IMR-90 (cell line): ENCODE measurements at regions not wholly inside any gene's neighbourhood (a gene's known extent, or its start where the extent isn't known, plus 50 kb on each side); places are given as distances from the start of the nearest gene placed in this dataset.
"Not testable (repeated sequence)": the region's sequence is repeated elsewhere in the genome, so short reads cannot be mapped to it uniquely, and the experiment has no call there.

Experiments
- ATAC-seq: fragments of 200-7000 bp; cut with Tn5 transposase; 2 replicates; pipeline ENCODE4 v1.9.1; 2020; ENCODE audit warnings: low read depth, mild to moderate bottlenecking, moderate library complexity
- BruUV-seq: library from RNA; stranded (reverse); fragments of 400-500 nt; replicated peaks from 2 replicates; lab custom pipeline; 2021; lab: Mats Ljungman, UMichigan
- CTCF ChIA-PET: fragments of 300-600 bp; formaldehyde crosslinking; extraction: SDS; loops from one replicate; lab custom pipeline; 2021; ENCODE audit warnings: antibody characterized with exemption; lab: Yijun Ruan, JAX
- POLR2A ChIA-PET: fragments of 300-600 bp; sonication (Branson Sonifier 250); formaldehyde crosslinking; loops from one replicate; lab custom pipeline; 2022; ENCODE audit warnings: antibody characterized with exemption; ENCODE audit not compliant: unreplicated experiment; lab: Charles Lee
- DNase-seq: peaks from one replicate; pipeline ENCODE4 v3.0.0; 2013
- H2AFZ ChIP-seq: replicated peaks from 2 replicates; pipeline ENCODE3; 2013; ENCODE audit warnings: low read length, mild to moderate bottlenecking; ENCODE audit not compliant: poor library complexity
- H2AK5ac ChIP-seq: 2 replicates; pipeline ENCODE4 v1.6.1; 2013; ENCODE audit warnings: low read depth, low read length, inconsistent platforms
- H2AK9ac ChIP-seq: replicated peaks from 2 replicates; pipeline ENCODE3; 2013; ENCODE audit warnings: mild to moderate bottlenecking, low read depth, low read length, moderate library complexity; ENCODE audit not compliant: poor library complexity
- H2BK120ac ChIP-seq: 2 replicates; pipeline ENCODE4 v1.6.1; 2013; ENCODE audit warnings: low read depth, low read length, inconsistent platforms
- H2BK15ac ChIP-seq: 3 replicates; pipeline ENCODE4 v1.6.1; 2013; ENCODE audit warnings: low read depth, low read length, inconsistent platforms
- H2BK20ac ChIP-seq: 2 replicates; pipeline ENCODE4 v1.6.1; 2013; ENCODE audit warnings: low read depth, mild to moderate bottlenecking, inconsistent platforms, low read length, moderate library complexity
- H2BK5ac ChIP-seq: 2 replicates; pipeline ENCODE4 v1.6.1; 2013; ENCODE audit warnings: mild to moderate bottlenecking, low read depth, low read length, inconsistent platforms; ENCODE audit not compliant: poor library complexity, severe bottlenecking
- H3K14ac ChIP-seq: replicated peaks from 2 replicates; pipeline ENCODE4 v1.6.1; 2013; ENCODE audit warnings: low read depth, low read length, inconsistent platforms
- H3K18ac ChIP-seq: 2 replicates; pipeline ENCODE4 v1.6.1; 2013; ENCODE audit warnings: low read depth, low read length, control low read depth
- H3K23ac ChIP-seq: 2 replicates; pipeline ENCODE4 v1.6.1; 2013; ENCODE audit warnings: low read depth, low read length, inconsistent platforms
- H3K27ac ChIP-seq: 2 replicates; pipeline ENCODE4 v1.5.1; 2013; ENCODE audit warnings: mild to moderate bottlenecking, control low read depth, low read length; ENCODE audit not compliant: insufficient read depth
- H3K27me3 ChIP-seq: 2 replicates; pipeline ENCODE4 v1.6.1; 2013; ENCODE audit warnings: low read length; ENCODE audit not compliant: control insufficient read depth, insufficient read depth
- H3K36me3 ChIP-seq: 2 replicates; pipeline ENCODE4 v1.6.1; 2013; ENCODE audit warnings: low read length, mixed read lengths; ENCODE audit not compliant: control insufficient read depth, insufficient read depth
- H3K4ac ChIP-seq: 2 replicates; pipeline ENCODE4 v1.6.1; 2013; ENCODE audit warnings: low read depth, low read length, inconsistent platforms
- H3K4me1 ChIP-seq: 2 replicates; pipeline ENCODE4 v1.6.1; 2013; ENCODE audit warnings: low read length, mixed read lengths; ENCODE audit not compliant: control insufficient read depth, insufficient read depth
- H3K4me2 ChIP-seq: 2 replicates; pipeline ENCODE4 v1.6.1; 2013; ENCODE audit warnings: low read depth, mild to moderate bottlenecking, control low read depth, low read length, moderate library complexity
- H3K4me3 ChIP-seq: 2 replicates; pipeline ENCODE4 v1.5.1; 2013; ENCODE audit warnings: low read depth, mild to moderate bottlenecking, control low read depth, low read length, moderate library complexity; ENCODE audit not compliant: insufficient read depth
- H3K56ac ChIP-seq: 2 replicates; pipeline ENCODE4 v1.6.1; 2013; ENCODE audit warnings: low read length, inconsistent platforms; ENCODE audit not compliant: insufficient read depth; ENCODE audit errors: extremely low read depth
- H3K79me1 ChIP-seq, 2 experiments: 2 replicates each; pipeline ENCODE4 v1.6.1; 2013; ENCODE audit warnings: low read length in 2 of 2, inconsistent platforms in 1 of 2, low read depth in 1 of 2
- H3K9ac ChIP-seq: 2 replicates; pipeline ENCODE4 v1.6.1; 2013; ENCODE audit warnings: low read depth, low read length, control low read depth
- H3K9me1 ChIP-seq: 2 replicates; pipeline ENCODE4 v1.6.1; 2013; ENCODE audit warnings: low read length, inconsistent platforms; ENCODE audit not compliant: insufficient read depth
- H3K9me3 ChIP-seq: 2 replicates; pipeline ENCODE4 v1.6.1; 2013; ENCODE audit warnings: low read length; ENCODE audit not compliant: control insufficient read depth, insufficient read depth
- H4K20me1 ChIP-seq: 2 replicates; pipeline ENCODE4 v1.6.1; 2013; ENCODE audit warnings: low read length, inconsistent platforms; ENCODE audit not compliant: insufficient read depth
- H4K5ac ChIP-seq: 2 replicates; pipeline ENCODE4 v1.6.1; 2013; ENCODE audit warnings: mild to moderate bottlenecking, low read depth, low read length, control low read depth
- H4K8ac ChIP-seq, 2 experiments: 2 replicates each; pipeline ENCODE4 v1.6.1; 2013; ENCODE audit warnings: low read depth in 2 of 2, low read length in 2 of 2, control low read depth in 1 of 2, inconsistent platforms in 1 of 2
- H4K91ac ChIP-seq: 2 replicates; pipeline ENCODE4 v1.6.1; 2013; ENCODE audit warnings: low read depth, low read length, inconsistent platforms; ENCODE audit not compliant: insufficient read depth
- BHLHE40 ChIP-seq: fragments of 150-350 bp; IDR thresholded peaks from 2 replicates; pipeline ENCODE4 v1.6.1; 2016; ENCODE audit warnings: mild to moderate bottlenecking, low read depth, low read length
- CHD1 ChIP-seq: IDR thresholded peaks from 2 replicates; pipeline ENCODE4 v1.6.1; 2012; ENCODE audit warnings: low read depth, low read length, improper control_type of control experiment
- MAFK ChIP-seq: IDR thresholded peaks from 2 replicates; pipeline ENCODE4 v1.6.1; 2012; ENCODE audit warnings: low read depth, low read length, improper control_type of control experiment
- MAZ ChIP-seq: IDR thresholded peaks from 2 replicates; pipeline ENCODE4 v1.6.1; 2012; ENCODE audit warnings: low read depth, mild to moderate bottlenecking, low read length, improper control_type of control experiment, moderate library complexity, borderline replicate concordance
- MXI1 ChIP-seq: IDR thresholded peaks from 2 replicates; pipeline ENCODE4 v1.6.1; 2012; ENCODE audit warnings: low read depth, mild to moderate bottlenecking, low read length, moderate library complexity, borderline replicate concordance
- POLR2A ChIP-seq: IDR thresholded peaks from 2 replicates; pipeline ENCODE4 v1.6.1; 2012; ENCODE audit warnings: mild to moderate bottlenecking, low read depth, low read length
- SMC3 ChIP-seq: fragments of 150-350 bp; IDR thresholded peaks from 2 replicates; pipeline ENCODE4 v1.6.1; 2016; ENCODE audit warnings: low read depth, mild to moderate bottlenecking, antibody characterized with exemption, low read length, moderate library complexity
- whole genome bisulfite sequencing, 2 experiments: methylation state at CpG; one replicate each; pipeline versions ENCODE4 v1.1.5 to v1.1.7; 2013; ENCODE audit warnings: missing lambda C conversion rate in 2 of 2; ENCODE audit not compliant: insufficient read length in 1 of 2; ENCODE audit errors: extremely low coverage in 2 of 2; 5-methylcytosine and 5-hydroxymethylcytosine counted together
- dilution Hi-C: fragments of 300-500 bp; cut with HindIII; formaldehyde crosslinking; loops from one replicate; pipeline ENCODE4 v1.14.3; 2018; ENCODE audit warnings: low sequenced_read_pairs; ENCODE audit not compliant: unreplicated experiment
- in situ Hi-C: fragments of 300-500 bp; cut with MboI; formaldehyde crosslinking; loops from 3 replicates; pipeline ENCODE4 v1.14.3; 2019; ENCODE audit warnings: low sequenced_read_pairs, inconsistent platforms, mixed read lengths
- intact Hi-C: fragments of 100-400 bp; cut with micrococcal nuclease; formaldehyde crosslinking; loops from 2 replicates; pipeline ENCODE4 v1.10.0; 2022
- TF ChIP-seq, protein P1 (sequence below): fragments of 150-350 bp; IDR thresholded peaks from 2 replicates; pipeline ENCODE4 v1.6.1; 2017; ENCODE audit warnings: mild to moderate bottlenecking, antibody characterized with exemption, low read length, low read depth

- Histone ChIP-seq H2BK5ac (no peak overlapping the region), H4K20me1 (no peaks in the 10 kb centered on the region), H3K4me2 (no peak overlapping the region), H3K4me3 (no peak overlapping the region), H2BK120ac (no peak overlapping the region), H3K79me1 (peaks cover 3 to 10% of the 10 kb centered on the region in 2 experiments; a peak in 3 of 4 replicates), H3K27ac (no peak overlapping the region), H2AFZ (no peak overlapping the region), H2AK9ac (no peak overlapping the region), H3K4ac (no peak overlapping the region), H3K9me3 (no peaks in the 10 kb centered on the region), H4K8ac (no peak overlapping the region), H3K14ac (no peak overlapping the region), H3K4me1 (no peaks in the 10 kb centered on the region), H2AK5ac (no peak overlapping the region), H3K9ac (no peak overlapping the region), H4K5ac (no peak overlapping the region), H3K18ac (no peak overlapping the region), H2BK15ac (no peak overlapping the region), H4K91ac (no peak overlapping the region), H3K27me3 (no peaks in the 10 kb centered on the region), H2BK20ac (no peak overlapping the region), H3K56ac (no peak overlapping the region), H3K36me3 (peaks cover 9% of the 10 kb centered on the region; the same call in 1 of the 2 replicates), H3K9me1 (peaks cover 8% of the 10 kb centered on the region), H3K23ac (no peak overlapping the region)
- ChIA-PET CTCF (no interaction called here), POLR2A (no interaction called here)
- in situ Hi-C loops = no loop called here
- TF ChIP-seq MAZ (no peak), POLR2A (no peak), CHD1 (no peak), BHLHE40 (no peak), MXI1 (no peak), MAFK (no peak), SMC3 (no peak)
- TF ChIP-seq, protein P1, sequence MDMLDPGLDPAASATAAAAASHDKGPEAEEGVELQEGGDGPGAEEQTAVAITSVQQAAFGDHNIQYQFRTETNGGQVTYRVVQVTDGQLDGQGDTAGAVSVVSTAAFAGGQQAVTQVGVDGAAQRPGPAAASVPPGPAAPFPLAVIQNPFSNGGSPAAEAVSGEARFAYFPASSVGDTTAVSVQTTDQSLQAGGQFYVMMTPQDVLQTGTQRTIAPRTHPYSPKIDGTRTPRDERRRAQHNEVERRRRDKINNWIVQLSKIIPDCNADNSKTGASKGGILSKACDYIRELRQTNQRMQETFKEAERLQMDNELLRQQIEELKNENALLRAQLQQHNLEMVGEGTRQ = no peak
- dilution Hi-C loops = no loop called here
- BruUV-seq = no TSS peak
- WGBS, 2 experiments = no CpG with 5 or more reads among the region's 2 CpGs
- DNase-seq = no peak
- ATAC-seq = no peak
- intact Hi-C loops = no loop called here
Measured at GRCh38 chr6:144530118-144530517, 245.0 kb downstream of the UTRN start.

GRCh38 chr6:144532238-144532637 is 247.1 kb downstream of the UTRN start:
- H2BK120ac ChIP-seq, H2AFZ ChIP-seq, H3K56ac ChIP-seq, H3K9me1 ChIP-seq, H4K20me1 ChIP-seq, H3K27me3 ChIP-seq, H3K27ac ChIP-seq, BruUV-seq, H2AK5ac ChIP-seq, H4K8ac ChIP-seq, H4K5ac ChIP-seq, ATAC-seq, H3K9me3 ChIP-seq, intact Hi-C loops, H2AK9ac ChIP-seq, DNase-seq, H2BK5ac ChIP-seq, H3K4ac ChIP-seq, H3K14ac ChIP-seq, H2BK15ac ChIP-seq, H3K36me3 ChIP-seq, H3K23ac ChIP-seq, H3K4me2 ChIP-seq, H4K91ac ChIP-seq, H3K4me3 ChIP-seq, H3K18ac ChIP-seq, dilution Hi-C loops, CTCF ChIA-PET, H3K9ac ChIP-seq, H3K4me1 ChIP-seq, POLR2A ChIA-PET, in situ Hi-C loops, H2BK20ac ChIP-seq: not testable (repeated sequence)
- WGBS, 2 experiments = no CpG with 5 or more reads among the region's 3 CpGs
- H3K79me1 ChIP-seq = peaks cover 3 to 10% of the 10 kb centered on the region in 2 experiments; a peak in 3 of 4 replicates
